ENCODE measurements at regions not wholly inside any gene's neighbourhood (a gene's known extent, or its start where the extent isn't known, plus 50 kb on each side); places are given as distances from the start of the nearest gene placed in this dataset.

DNA sequence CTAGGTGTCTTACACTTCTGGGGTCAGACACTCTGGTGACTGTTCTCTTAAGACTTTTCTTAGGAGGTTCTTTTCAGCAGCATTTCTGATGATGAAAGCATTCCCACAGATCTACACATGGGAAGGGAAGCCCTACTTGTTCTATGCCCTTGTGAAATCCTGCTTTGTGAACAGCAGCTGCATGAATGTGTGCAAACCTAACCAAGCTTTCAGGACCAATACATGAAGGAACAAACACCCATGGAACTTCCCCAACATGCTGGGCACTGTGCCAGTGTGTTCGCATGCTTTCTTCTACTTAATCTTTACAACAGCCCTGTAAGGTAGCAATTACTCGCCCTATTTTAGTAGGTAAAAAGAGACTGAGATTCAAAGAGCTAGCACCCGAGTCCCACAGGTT lies 439.9 kb upstream of the KLF4 start:
- no peaks in the 10 kb centered on the region for H3K9me2 ChIP-seq (ENCODE audit: insufficient read depth)
- no peaks in the 10 kb centered on the region for H3K27me3 ChIP-seq (ENCODE audit: insufficient read depth, low read length)
- no peak overlapping the region for H3K9ac ChIP-seq (ENCODE audit: low read length)
- H3K79me2 ChIP-seq (ENCODE audit: insufficient read depth, low read length) = no peaks in the 10 kb centered on the region
- no peaks in the 10 kb centered on the region for H3K36me3 ChIP-seq (ENCODE audit: control insufficient read depth in 1 of 2, insufficient read depth in 2 of 2, low read length in 2 of 2)
- RAD21 ChIA-PET (ENCODE audit: low non-redundant PET in 1 of 2, low total read pairs in 2 of 2, uncharacterized antibody in 2 of 2, unreplicated experiment in 2 of 2) = no interaction called here
- no peak overlapping the region for H3K27ac ChIP-seq (ENCODE audit: low read depth, low read length)
- ATAC-seq (no peak), DNase-seq (ENCODE audit: low read depth, low spot score) (no peak)
- H3K4me3 ChIP-seq (replicated peaks in 1 of 2; ENCODE audit: low read depth in 1 of 2, low read length in 2 of 2) = no peak overlapping the region
- no TSS peak for BruUV-seq (replicated peaks)
- POLR2A ChIA-PET = no interaction called here
- no peak overlapping the region for H2AFZ ChIP-seq (ENCODE audit: low read depth, low read length, poor library complexity, severe bottlenecking)
- intact Hi-C loops (cut with micrococcal nuclease) = no loop called here
- CTCF ChIA-PET = no interaction called here
- H4K20me1 ChIP-seq (ENCODE audit: insufficient read depth) = no peaks in the 10 kb centered on the region
- no peaks in the 10 kb centered on the region for H3K4me1 ChIP-seq (ENCODE audit: control insufficient read depth in 1 of 2, insufficient read depth in 2 of 2, low read length in 2 of 2)
- H3K4me2 ChIP-seq (ENCODE audit: low read length) = no peak overlapping the region
- TF ChIP-seq, protein P1, sequence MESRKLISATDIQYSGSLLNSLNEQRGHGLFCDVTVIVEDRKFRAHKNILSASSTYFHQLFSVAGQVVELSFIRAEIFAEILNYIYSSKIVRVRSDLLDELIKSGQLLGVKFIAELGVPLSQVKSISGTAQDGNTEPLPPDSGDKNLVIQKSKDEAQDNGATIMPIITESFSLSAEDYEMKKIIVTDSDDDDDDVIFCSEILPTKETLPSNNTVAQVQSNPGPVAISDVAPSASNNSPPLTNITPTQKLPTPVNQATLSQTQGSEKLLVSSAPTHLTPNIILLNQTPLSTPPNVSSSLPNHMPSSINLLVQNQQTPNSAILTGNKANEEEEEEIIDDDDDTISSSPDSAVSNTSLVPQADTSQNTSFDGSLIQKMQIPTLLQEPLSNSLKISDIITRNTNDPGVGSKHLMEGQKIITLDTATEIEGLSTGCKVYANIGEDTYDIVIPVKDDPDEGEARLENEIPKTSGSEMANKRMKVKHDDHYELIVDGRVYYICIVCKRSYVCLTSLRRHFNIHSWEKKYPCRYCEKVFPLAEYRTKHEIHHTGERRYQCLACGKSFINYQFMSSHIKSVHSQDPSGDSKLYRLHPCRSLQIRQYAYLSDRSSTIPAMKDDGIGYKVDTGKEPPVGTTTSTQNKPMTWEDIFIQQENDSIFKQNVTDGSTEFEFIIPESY (IDR thresholded peaks at IDR 0.05; ENCODE audit: extremely low read depth, insufficient replicate concordance, low read length) = no peak
- no peak for TF ChIP-seq CEBPB (IDR thresholded peaks at IDR 0.05; ENCODE audit: low read depth)
- TF ChIP-seq YY1 (IDR thresholded peaks at IDR 0.05; ENCODE audit: extremely low read depth, insufficient replicate concordance, low read depth, low read length) = no peak
- no peak for TF ChIP-seq EGR1 (IDR thresholded peaks at IDR 0.05; ENCODE audit: low read depth)
- no peak for TF ChIP-seq ZFX (IDR thresholded peaks at IDR 0.05)
- no peak for TF ChIP-seq MAX (IDR thresholded peaks at IDR 0.05)
- TF ChIP-seq, protein P2, sequence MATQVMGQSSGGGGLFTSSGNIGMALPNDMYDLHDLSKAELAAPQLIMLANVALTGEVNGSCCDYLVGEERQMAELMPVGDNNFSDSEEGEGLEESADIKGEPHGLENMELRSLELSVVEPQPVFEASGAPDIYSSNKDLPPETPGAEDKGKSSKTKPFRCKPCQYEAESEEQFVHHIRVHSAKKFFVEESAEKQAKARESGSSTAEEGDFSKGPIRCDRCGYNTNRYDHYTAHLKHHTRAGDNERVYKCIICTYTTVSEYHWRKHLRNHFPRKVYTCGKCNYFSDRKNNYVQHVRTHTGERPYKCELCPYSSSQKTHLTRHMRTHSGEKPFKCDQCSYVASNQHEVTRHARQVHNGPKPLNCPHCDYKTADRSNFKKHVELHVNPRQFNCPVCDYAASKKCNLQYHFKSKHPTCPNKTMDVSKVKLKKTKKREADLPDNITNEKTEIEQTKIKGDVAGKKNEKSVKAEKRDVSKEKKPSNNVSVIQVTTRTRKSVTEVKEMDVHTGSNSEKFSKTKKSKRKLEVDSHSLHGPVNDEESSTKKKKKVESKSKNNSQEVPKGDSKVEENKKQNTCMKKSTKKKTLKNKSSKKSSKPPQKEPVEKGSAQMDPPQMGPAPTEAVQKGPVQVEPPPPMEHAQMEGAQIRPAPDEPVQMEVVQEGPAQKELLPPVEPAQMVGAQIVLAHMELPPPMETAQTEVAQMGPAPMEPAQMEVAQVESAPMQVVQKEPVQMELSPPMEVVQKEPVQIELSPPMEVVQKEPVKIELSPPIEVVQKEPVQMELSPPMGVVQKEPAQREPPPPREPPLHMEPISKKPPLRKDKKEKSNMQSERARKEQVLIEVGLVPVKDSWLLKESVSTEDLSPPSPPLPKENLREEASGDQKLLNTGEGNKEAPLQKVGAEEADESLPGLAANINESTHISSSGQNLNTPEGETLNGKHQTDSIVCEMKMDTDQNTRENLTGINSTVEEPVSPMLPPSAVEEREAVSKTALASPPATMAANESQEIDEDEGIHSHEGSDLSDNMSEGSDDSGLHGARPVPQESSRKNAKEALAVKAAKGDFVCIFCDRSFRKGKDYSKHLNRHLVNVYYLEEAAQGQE (IDR thresholded peaks at IDR 0.05; ENCODE audit: low read depth) = no peak
- TF ChIP-seq FOSL1 (IDR thresholded peaks at IDR 0.05; ENCODE audit: low read depth) = no peak
- TF ChIP-seq EZH2 (IDR thresholded peaks at IDR 0.05) = no peak
- no peak for TF ChIP-seq CTCF (IDR thresholded peaks at IDR 0.05 in 2 of 3, conservative IDR thresholded peaks at IDR 0.05 in 1 of 3; ENCODE audit: borderline replicate concordance in 1 of 3, insufficient read depth in 1 of 3, low read depth in 2 of 3, low read length in 2 of 3)
- no peak for TF ChIP-seq SIN3A (IDR thresholded peaks at IDR 0.05; ENCODE audit: low read depth)
- TF ChIP-seq ELF1 (IDR thresholded peaks at IDR 0.05; ENCODE audit: borderline replicate concordance, low read depth) = no peak
- no peak for TF ChIP-seq POLR2AphosphoS5 (IDR thresholded peaks at IDR 0.05; ENCODE audit: low read depth, low read length)
- no peak for TF ChIP-seq POLR2A (IDR thresholded peaks at IDR 0.05; ENCODE audit: borderline replicate concordance, extremely low read depth, insufficient read depth, insufficient read length)
- no peak for TF ChIP-seq SP1 (IDR thresholded peaks at IDR 0.05; ENCODE audit: low read depth)
- no peaks in the 10 kb centered on the region for H3K9me3 ChIP-seq (ENCODE audit: control insufficient read depth in 1 of 2, insufficient read depth in 1 of 2, low read depth in 1 of 2, low read length in 2 of 2)

Measured in HCT116 (cell line).